ENCODE measurements at regions not wholly inside any gene's neighbourhood (a gene's known extent, or its start where the extent isn't known, plus 50 kb on each side); places are given as distances from the start of the nearest gene placed in this dataset.
A peak's percentile ranks its signal among the peaks of the same experiment; 100 is the strongest.

- no peaks in the 10 kb centered on the region for H3K36me3 ChIP-seq
- H3K27me3 ChIP-seq: no peaks in the 10 kb centered on the region
- no peak overlapping the region for H3K4me3 ChIP-seq
- no peak overlapping the region for H3K27ac ChIP-seq
- no peak for TF ChIP-seq CTCF (IDR thresholded peaks at IDR 0.05)
- TF ChIP-seq POLR2A (IDR thresholded peaks at IDR 0.05): no peak
- TF ChIP-seq EP300 (IDR thresholded peaks at IDR 0.05; ENCODE audit: low read depth): no peak
- TF ChIP-seq POLR2AphosphoS5 (IDR thresholded peaks at IDR 0.05): no peak
- 86 to 91% methylated on average over 1 to 2 of the region's 2 CpGs for WGBS, 2 donors (ENCODE audit: low coverage in 1 of 2)
- DNase-seq: no peak
- no peaks in the 10 kb centered on the region for H3K9me3 ChIP-seq
- H3K4me1 ChIP-seq: peaks cover 5 to 18% (median 10%) of the 10 kb centered on the region in 4 donors
- intact Hi-C loops (cut with DNase I; ENCODE audit: low total_unique reads) (loop anchor here (10.0 kb wide), 1 partner anchor 49 kb away; no protein-coding TSS in a partner anchor), in situ Hi-C loops (cut with MboI; ENCODE audit: low pct_ligation_motif_present in 1 of 4, low pct_unique_long_range_greater_than_20kb in 1 of 4, low sequenced_read_pairs in 3 of 4) (no loop called here)
These were observed 54.8 kb upstream of the PRSS23 start for GRCh38 chr11:86745571-86745970.

GRCh38 chr11:86743223-86744118 lies 56.9 kb upstream of the PRSS23 start:
- peak; percentile 26 for DNase-seq
- intact Hi-C loops (cut with DNase I; ENCODE audit: low total_unique reads) (loop anchor here (10.0 kb wide), 1 partner anchor 51 kb away; no protein-coding TSS in a partner anchor), in situ Hi-C loops (cut with MboI; ENCODE audit: low pct_ligation_motif_present in 1 of 4, low pct_unique_long_range_greater_than_20kb in 1 of 4, low sequenced_read_pairs in 3 of 4) (no loop called here)
- no peak overlapping the region for H3K4me3 ChIP-seq
- H3K27ac ChIP-seq: peak overlapping the region; percentile 81 to 90 (median 86)
- TF ChIP-seq EP300 (IDR thresholded peaks at IDR 0.05; ENCODE audit: low read depth) (no peak), POLR2AphosphoS5 (IDR thresholded peaks at IDR 0.05) (peak in 1 of 3 donors; percentile 33), CTCF (IDR thresholded peaks at IDR 0.05) (no peak)
- no peaks in the 10 kb centered on the region for H3K36me3 ChIP-seq
- peaks cover 8 to 23% (median 14%) of the 10 kb centered on the region in 4 donors for H3K4me1 ChIP-seq
- H3K27me3 ChIP-seq: no peaks in the 10 kb centered on the region
- WGBS, 2 donors (ENCODE audit: low coverage in 1 of 2): 71% methylated on average over 7 of the region's 7 CpGs; no CpG with 5 or more reads in 1 of the 2 donors
- no peaks in the 10 kb centered on the region for H3K9me3 ChIP-seq

- 83 to 84% methylated on average over 1 to 6 of the region's 6 CpGs for WGBS, 2 donors (ENCODE audit: low coverage in 1 of 2)
- DNase-seq: no peak
- Histone ChIP-seq H3K4me1 (peaks cover 8 to 29% (median 21%) of the 10 kb centered on the region in 4 donors), H3K9me3 (no peaks in the 10 kb centered on the region), H3K4me3 (no peak overlapping the region), H3K36me3 (no peaks in the 10 kb centered on the region), H3K27me3 (no peaks in the 10 kb centered on the region), H3K27ac (peak overlapping the region; percentile 81 to 90 (median 86))
- TF ChIP-seq POLR2A (IDR thresholded peaks at IDR 0.05) (no peak), POLR2AphosphoS5 (IDR thresholded peaks at IDR 0.05) (no peak), EP300 (IDR thresholded peaks at IDR 0.05; ENCODE audit: low read depth) (no peak), CTCF (IDR thresholded peaks at IDR 0.05) (no peak)
- intact Hi-C loops (cut with DNase I; ENCODE audit: low total_unique reads) (loop anchor here (10.0 kb wide), 1 partner anchor 53 kb away; no protein-coding TSS in a partner anchor), in situ Hi-C loops (cut with MboI; ENCODE audit: low pct_ligation_motif_present in 1 of 4, low pct_unique_long_range_greater_than_20kb in 1 of 4, low sequenced_read_pairs in 3 of 4) (no loop called here)
These were observed 58.2 kb upstream of the PRSS23 start for GRCh38 chr11:86741839-86742805.

- H3K36me3 ChIP-seq: no peaks in the 10 kb centered on the region
- TF ChIP-seq POLR2AphosphoS5 (IDR thresholded peaks at IDR 0.05): no peak
- TF ChIP-seq CTCF (IDR thresholded peaks at IDR 0.05): no peak
- no peak for TF ChIP-seq EP300 (IDR thresholded peaks at IDR 0.05; ENCODE audit: low read depth)
- TF ChIP-seq POLR2A (IDR thresholded peaks at IDR 0.05): no peak
- peaks cover 8 to 29% (median 21%) of the 10 kb centered on the region in 4 donors for H3K4me1 ChIP-seq
- DNase-seq: no peak
- in situ Hi-C loops (cut with MboI; ENCODE audit: low pct_ligation_motif_present in 1 of 4, low pct_unique_long_range_greater_than_20kb in 1 of 4, low sequenced_read_pairs in 3 of 4): no loop called here
- peak overlapping the region; percentile 81 to 90 (median 86) for H3K27ac ChIP-seq
- no peak overlapping the region for H3K4me3 ChIP-seq
- intact Hi-C loops (cut with DNase I; ENCODE audit: low total_unique reads): loop anchor here (10.0 kb wide), 1 partner anchor 53 kb away; no protein-coding TSS in a partner anchor
- no peaks in the 10 kb centered on the region for H3K9me3 ChIP-seq
- H3K27me3 ChIP-seq: no peaks in the 10 kb centered on the region
These were observed 58.9 kb upstream of the PRSS23 start for GRCh38 chr11:86741484-86741835.

Data from transverse colon (tissue), 4 donors.